ENCODE measurements at regions not wholly inside any gene's neighbourhood (a gene's known extent, or its start where the extent isn't known, plus 50 kb on each side); places are given as distances from the start of the nearest gene placed in this dataset.

DNA sequence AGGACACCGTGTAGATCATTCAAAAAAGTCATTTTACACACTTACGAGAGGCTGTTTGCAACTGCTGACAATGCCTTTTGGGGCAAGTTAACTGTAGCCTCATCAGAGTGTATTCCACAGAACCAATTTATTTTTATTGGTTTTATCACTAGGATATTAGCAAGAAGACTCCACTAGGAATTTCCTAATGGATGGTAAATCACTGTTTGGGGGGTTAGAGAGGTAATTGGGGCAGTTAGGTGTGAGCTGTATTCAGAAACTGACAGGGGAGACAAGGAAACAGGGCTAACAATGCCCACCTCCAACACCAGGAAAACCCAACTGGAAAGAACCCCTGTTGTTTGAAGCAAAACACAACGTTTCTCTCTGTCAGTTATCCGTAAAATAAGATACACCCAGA, 383.0 kb upstream of the SHH start:
- DNase-seq (no peak), ATAC-seq (no peak)
- peaks cover 2% of the 10 kb centered on the region for H3K27me3 Mint-ChIP-seq
- no peak overlapping the region for H3K4me3 Mint-ChIP-seq
- H3K27ac Mint-ChIP-seq = no peak overlapping the region
- no peaks in the 10 kb centered on the region for H3K4me1 Mint-ChIP-seq
- CTCF ChIA-PET = no interaction called here
- H3K9me3 Mint-ChIP-seq (ENCODE audit: low read depth) = no peaks in the 10 kb centered on the region
- H3K36me3 Mint-ChIP-seq = no peaks in the 10 kb centered on the region

GRCh38 chr7:156194813-156195212, 382.6 kb upstream of the SHH start:
- peaks cover 2% of the 10 kb centered on the region for H3K27me3 Mint-ChIP-seq

GRCh38 chr7:156192921-156193320, 380.7 kb upstream of the SHH start:
- H3K27ac Mint-ChIP-seq = no peak overlapping the region
- no peak overlapping the region for H3K4me3 Mint-ChIP-seq
- no peaks in the 10 kb centered on the region for H3K4me1 Mint-ChIP-seq
- H3K9me3 Mint-ChIP-seq (ENCODE audit: low read depth) = no peaks in the 10 kb centered on the region
- CTCF ChIA-PET = no interaction called here
- no peaks in the 10 kb centered on the region for H3K36me3 Mint-ChIP-seq
- peaks cover 2% of the 10 kb centered on the region for H3K27me3 Mint-ChIP-seq
- no peak for DNase-seq
- no peak for ATAC-seq

More at GRCh38 chr7:156194813-156195212, 382.6 kb upstream of the SHH start:
- Mint-ChIP-seq H3K4me3 (no peak overlapping the region), H3K27ac (no peak overlapping the region), H3K9me3 (ENCODE audit: low read depth) (no peaks in the 10 kb centered on the region), H3K4me1 (no peaks in the 10 kb centered on the region), H3K36me3 (no peaks in the 10 kb centered on the region)
- CTCF ChIA-PET = no interaction called here
- DNase-seq = no peak
- ATAC-seq = no peak

GRCh38 chr7:156191090-156191489, 378.8 kb upstream of the SHH start:
- Mint-ChIP-seq H3K4me1 (no peaks in the 10 kb centered on the region), H3K4me3 (no peak overlapping the region), H3K36me3 (no peaks in the 10 kb centered on the region), H3K27me3 (no peaks in the 10 kb centered on the region), H3K9me3 (ENCODE audit: low read depth) (no peaks in the 10 kb centered on the region), H3K27ac (no peak overlapping the region)
- CTCF ChIA-PET = no interaction called here
- ATAC-seq = no peak
- DNase-seq = no peak

GRCh38 chr7:156185076-156185475, 372.8 kb upstream of the SHH start:
- H3K27me3 Mint-ChIP-seq = no peaks in the 10 kb centered on the region
- ATAC-seq (no peak), DNase-seq (no peak)
- CTCF ChIA-PET = no interaction called here
- no peaks in the 10 kb centered on the region for H3K4me1 Mint-ChIP-seq
- no peaks in the 10 kb centered on the region for H3K36me3 Mint-ChIP-seq
- H3K9me3 Mint-ChIP-seq (ENCODE audit: low read depth) = no peaks in the 10 kb centered on the region
- H3K27ac Mint-ChIP-seq = no peak overlapping the region
- no peak overlapping the region for H3K4me3 Mint-ChIP-seq

- Mint-ChIP-seq H3K9me3 (ENCODE audit: low read depth) (no peaks in the 10 kb centered on the region), H3K27me3 (no peaks in the 10 kb centered on the region), H3K27ac (no peak overlapping the region), H3K4me1 (no peaks in the 10 kb centered on the region), H3K4me3 (no peak overlapping the region), H3K36me3 (no peaks in the 10 kb centered on the region)
- ATAC-seq (no peak), DNase-seq (no peak)
- CTCF ChIA-PET = no interaction called here
Measured at GRCh38 chr7:156184164-156184563, 371.9 kb upstream of the SHH start.

- H3K4me1 Mint-ChIP-seq = no peaks in the 10 kb centered on the region
- H3K36me3 Mint-ChIP-seq = no peaks in the 10 kb centered on the region
- CTCF ChIA-PET = no interaction called here
- H3K4me3 Mint-ChIP-seq = no peak overlapping the region
- H3K27ac Mint-ChIP-seq = no peak overlapping the region
- no peaks in the 10 kb centered on the region for H3K27me3 Mint-ChIP-seq
- ATAC-seq (no peak), DNase-seq (no peak)
- H3K9me3 Mint-ChIP-seq (ENCODE audit: low read depth) = no peaks in the 10 kb centered on the region
Measured at GRCh38 chr7:156180451-156181229, 368.4 kb upstream of the SHH start.

GRCh38 chr7:156179872-156180390, 367.7 kb upstream of the SHH start:
- CTCF ChIA-PET = no interaction called here
- H3K4me1 Mint-ChIP-seq = no peaks in the 10 kb centered on the region
- H3K4me3 Mint-ChIP-seq = no peak overlapping the region
- H3K27ac Mint-ChIP-seq = no peak overlapping the region
- H3K27me3 Mint-ChIP-seq = no peaks in the 10 kb centered on the region
- ATAC-seq (no peak), DNase-seq (no peak)
- H3K9me3 Mint-ChIP-seq (ENCODE audit: low read depth) = no peaks in the 10 kb centered on the region
- H3K36me3 Mint-ChIP-seq = no peaks in the 10 kb centered on the region

DNA sequence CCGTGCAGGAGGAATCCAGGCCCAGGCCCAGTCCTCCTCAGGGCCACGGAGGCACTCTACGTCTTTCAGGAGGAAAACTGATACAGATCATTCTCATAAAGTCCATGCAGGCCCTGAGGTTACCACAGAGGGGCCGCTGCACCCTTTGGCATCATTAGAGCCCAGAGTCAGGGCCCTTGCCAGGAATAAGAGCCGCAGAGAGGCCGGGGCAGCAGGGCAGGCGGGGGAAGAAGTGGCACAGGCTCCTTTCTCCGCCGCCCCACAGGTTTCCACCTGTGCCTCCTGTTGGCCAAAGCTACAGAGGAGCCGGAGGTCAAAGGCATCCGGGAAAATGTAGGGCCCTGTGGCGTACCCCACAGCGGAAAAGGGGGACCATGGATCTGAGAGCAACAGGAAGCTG, 366.6 kb upstream of the SHH start:
- Mint-ChIP-seq H3K27me3 (no peaks in the 10 kb centered on the region), H3K36me3 (no peaks in the 10 kb centered on the region), H3K4me1 (no peaks in the 10 kb centered on the region), H3K4me3 (no peak overlapping the region), H3K27ac (no peak overlapping the region), H3K9me3 (ENCODE audit: low read depth) (no peaks in the 10 kb centered on the region)
- no peak for DNase-seq
- no peak for ATAC-seq
- CTCF ChIA-PET = no interaction called here

DNA sequence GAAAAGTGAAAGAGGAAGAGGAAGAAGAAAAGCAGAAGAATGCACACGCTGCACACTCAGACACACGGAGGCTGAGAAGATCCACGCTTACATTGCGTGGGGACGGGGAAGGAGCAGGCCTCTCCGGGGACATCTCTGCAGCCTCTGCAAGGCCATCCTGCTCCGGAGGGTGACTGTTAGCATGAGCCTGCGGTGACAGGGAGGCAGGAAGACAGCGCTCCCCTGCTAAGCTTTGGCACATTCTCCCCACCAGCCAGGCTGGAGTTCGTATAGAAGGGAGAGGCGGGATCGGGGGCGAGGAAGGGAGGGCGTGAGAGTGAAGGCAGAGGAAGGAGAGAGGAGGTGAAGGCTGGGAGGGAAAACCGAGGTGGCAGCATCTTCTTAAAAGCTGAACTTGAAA, 366.0 kb upstream of the SHH start:
- no peak overlapping the region for H3K4me3 Mint-ChIP-seq
- no peak overlapping the region for H3K27ac Mint-ChIP-seq
- no peaks in the 10 kb centered on the region for H3K36me3 Mint-ChIP-seq
- no peak for DNase-seq
- H3K27me3 Mint-ChIP-seq = no peaks in the 10 kb centered on the region
- CTCF ChIA-PET = no interaction called here
- no peak for ATAC-seq
- H3K9me3 Mint-ChIP-seq (ENCODE audit: low read depth) = no peaks in the 10 kb centered on the region
- no peaks in the 10 kb centered on the region for H3K4me1 Mint-ChIP-seq

DNA sequence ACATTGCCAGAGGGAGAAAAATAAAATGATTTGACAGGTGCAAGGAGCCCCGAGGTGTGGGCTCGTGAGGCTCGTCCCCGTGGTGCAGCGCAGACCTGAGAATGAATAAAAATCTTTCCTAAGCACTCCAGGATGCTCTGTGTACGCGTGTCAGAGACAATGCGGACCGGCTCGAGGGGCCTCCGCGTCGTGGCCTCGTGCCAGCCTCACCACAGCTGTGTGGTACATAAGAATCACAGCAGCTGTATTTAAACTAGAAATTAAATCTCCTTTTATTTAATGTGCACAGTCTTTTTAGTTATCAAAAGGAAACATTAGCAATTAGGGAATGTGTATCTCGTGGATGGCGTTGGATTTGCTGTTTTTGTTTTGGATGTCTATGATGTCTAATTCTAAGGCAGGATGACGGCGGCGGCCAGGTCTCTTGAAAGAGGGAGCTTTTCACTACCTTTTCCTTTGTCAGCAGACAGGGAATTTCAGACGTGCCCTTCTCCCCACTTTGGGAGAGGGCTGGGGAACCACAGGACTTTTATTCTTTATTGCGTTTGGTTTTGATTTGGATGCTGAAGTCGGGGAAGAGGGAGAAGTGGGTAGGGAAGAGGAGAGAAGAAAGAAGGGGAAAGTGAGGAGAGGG, 365.3 kb upstream of the SHH start:
- ATAC-seq (no peak), DNase-seq (no peak)
- H3K4me1 Mint-ChIP-seq = no peaks in the 10 kb centered on the region
- no peak overlapping the region for H3K4me3 Mint-ChIP-seq
- H3K27ac Mint-ChIP-seq = no peak overlapping the region
- no peaks in the 10 kb centered on the region for H3K27me3 Mint-ChIP-seq
- CTCF ChIA-PET = no interaction called here
- H3K36me3 Mint-ChIP-seq = no peaks in the 10 kb centered on the region
- H3K9me3 Mint-ChIP-seq (ENCODE audit: low read depth) = no peaks in the 10 kb centered on the region

DNA sequence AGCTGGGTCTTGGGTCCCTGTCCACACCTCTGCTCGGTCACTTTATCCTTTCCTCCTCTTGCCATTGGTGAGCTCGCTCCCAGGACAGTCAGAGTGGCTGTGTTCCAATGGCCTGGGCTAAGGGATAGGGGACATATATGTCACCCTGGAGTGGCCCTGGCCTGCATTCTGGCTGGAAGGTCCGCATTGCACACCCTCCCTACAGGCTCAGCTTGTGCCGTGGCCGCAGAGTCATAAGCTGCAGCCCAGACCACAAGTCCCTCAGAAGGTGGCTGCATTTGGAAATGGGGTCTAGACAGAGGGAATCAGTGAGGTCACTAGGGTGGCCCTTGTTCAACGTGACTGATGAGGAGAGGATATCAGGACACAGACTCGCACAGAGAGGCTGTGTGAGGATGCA, 363.8 kb upstream of the SHH start:
- ATAC-seq (no peak), DNase-seq (no peak)
- no peaks in the 10 kb centered on the region for H3K36me3 Mint-ChIP-seq
- CTCF ChIA-PET = no interaction called here
- H3K27ac Mint-ChIP-seq = no peak overlapping the region
- H3K9me3 Mint-ChIP-seq (ENCODE audit: low read depth) = no peaks in the 10 kb centered on the region
- H3K4me1 Mint-ChIP-seq = no peaks in the 10 kb centered on the region
- no peaks in the 10 kb centered on the region for H3K27me3 Mint-ChIP-seq
- no peak overlapping the region for H3K4me3 Mint-ChIP-seq

- H3K4me3 Mint-ChIP-seq = no peak overlapping the region
- H3K36me3 Mint-ChIP-seq = no peaks in the 10 kb centered on the region
- ATAC-seq (no peak), DNase-seq (no peak)
- no peaks in the 10 kb centered on the region for H3K27me3 Mint-ChIP-seq
- H3K4me1 Mint-ChIP-seq = no peaks in the 10 kb centered on the region
- H3K27ac Mint-ChIP-seq = no peak overlapping the region
- H3K9me3 Mint-ChIP-seq (ENCODE audit: low read depth) = no peaks in the 10 kb centered on the region
- CTCF ChIA-PET = no interaction called here
Measured at GRCh38 chr7:156175003-156175402, 362.7 kb upstream of the SHH start.

DNA sequence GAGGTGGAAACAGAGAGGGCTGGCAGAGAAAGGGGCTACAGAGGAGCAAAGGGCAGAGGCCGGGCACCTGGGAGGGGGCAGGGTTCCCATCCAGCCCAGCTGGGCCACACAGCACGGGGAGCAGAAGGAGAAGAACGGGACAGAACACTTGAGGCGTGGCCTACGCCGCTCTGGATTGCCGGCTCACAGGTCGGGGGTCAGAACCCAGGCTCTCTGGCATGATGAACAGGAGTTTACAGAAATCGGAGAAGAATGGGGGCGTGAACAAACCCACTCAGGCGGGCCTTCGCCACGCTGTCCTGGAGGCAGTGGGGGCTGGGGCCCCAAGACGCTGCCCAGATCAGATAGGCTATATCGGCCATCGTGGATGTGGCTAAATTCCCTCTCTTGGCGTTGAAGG, 362.2 kb upstream of the SHH start:
- ATAC-seq (no peak), DNase-seq (no peak)
- H3K27me3 Mint-ChIP-seq = no peaks in the 10 kb centered on the region
- H3K9me3 Mint-ChIP-seq (ENCODE audit: low read depth) = no peaks in the 10 kb centered on the region
- CTCF ChIA-PET = no interaction called here
- H3K4me3 Mint-ChIP-seq = no peak overlapping the region
- no peaks in the 10 kb centered on the region for H3K4me1 Mint-ChIP-seq
- H3K36me3 Mint-ChIP-seq = no peaks in the 10 kb centered on the region
- H3K27ac Mint-ChIP-seq = no peak overlapping the region

All from activated CD8-positive, alpha-beta memory T cell treated with anti-CD3 and anti-CD28 coated beads, Interleukin-2, amount 10 ng/mL, durations not matched to agents 7 days and 5 days (primary cell).